ENCODE measurements at regions not wholly inside any gene's neighbourhood (a gene's known extent, or its start where the extent isn't known, plus 50 kb on each side); places are given as distances from the start of the nearest gene placed in this dataset.

DNA sequence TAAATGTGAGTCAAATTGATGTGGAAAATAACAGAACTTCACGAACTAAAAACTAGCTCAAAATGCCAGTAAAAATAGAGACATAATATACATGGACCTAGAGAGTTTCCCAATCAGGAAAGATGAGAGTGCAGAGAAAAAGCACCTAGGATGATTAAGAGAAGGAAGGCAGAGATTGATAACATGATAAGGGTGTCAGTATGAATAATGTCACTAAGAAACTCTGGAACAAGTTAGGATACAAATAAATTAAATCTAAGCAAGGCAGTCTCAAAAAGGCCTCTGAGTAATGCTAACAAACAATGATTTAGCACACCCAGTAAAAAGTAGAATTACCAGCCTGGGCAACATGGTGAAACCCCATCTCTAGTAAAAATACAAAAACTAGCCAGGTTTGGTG, 304.7 kb upstream of the DPPA4 start:
- Histone ChIP-seq H3K9me1 (ENCODE audit: control insufficient read depth, insufficient read depth, low read length) (no peaks in the 10 kb centered on the region), H3K79me2 (ENCODE audit: control insufficient read depth, insufficient read depth, low read length) (no peaks in the 10 kb centered on the region), H3K4me1 (replicated peaks in 1 of 2; ENCODE audit: control insufficient read depth in 2 of 2, insufficient read depth in 2 of 2, low read length in 2 of 2) (no peaks in the 10 kb centered on the region), H4K20me1 (replicated peaks; ENCODE audit: control insufficient read depth, insufficient read depth, low read length) (no peaks in the 10 kb centered on the region), H3K27me3 (ENCODE audit: control insufficient read depth in 2 of 2, insufficient read depth in 2 of 2, low read length in 2 of 2) (no peaks in the 10 kb centered on the region), H3K4me3 (no peak overlapping the region), H2AFZ (ENCODE audit: low read depth, low read length) (no peak overlapping the region), H3K9ac (ENCODE audit: insufficient read depth in 1 of 2, low read depth in 2 of 2, low read length in 2 of 2) (no peak overlapping the region), H3K9me3 (replicated peaks; ENCODE audit: control insufficient read depth, insufficient read depth, low read depth, low read length) (no peaks in the 10 kb centered on the region), H3K4me2 (ENCODE audit: insufficient read depth, low read length) (no peak overlapping the region), H3K36me3 (ENCODE audit: control insufficient read depth, insufficient read depth, low read length) (no peaks in the 10 kb centered on the region), H3K27ac (ENCODE audit: extremely low read depth, low read depth, low read length) (no peak overlapping the region)
- intact Hi-C loops (cut with micrococcal nuclease) (no loop called here), in situ Hi-C loops (cut with MboI) (no loop called here)
- TF ChIP-seq TARDBP (IDR thresholded peaks at IDR 0.05) (no peak), ZNF239 (CRISPR knock-in tag; IDR thresholded peaks at IDR 0.05) (no peak), TAF15 (IDR thresholded peaks at IDR 0.05; ENCODE audit: low read depth, low read length) (no peak), THRAP3 (IDR thresholded peaks at IDR 0.05; ENCODE audit: borderline replicate concordance) (no peak), DIDO1 (tag; IDR thresholded peaks at IDR 0.05; ENCODE audit: low read depth) (no peak), ZNF780A (CRISPR knock-in tag; IDR thresholded peaks at IDR 0.05) (no peak), ZBTB1 (CRISPR knock-in tag; IDR thresholded peaks at IDR 0.05; ENCODE audit: borderline replicate concordance, low read depth) (no peak), ETV6 (IDR thresholded peaks at IDR 0.05; ENCODE audit: borderline replicate concordance in 1 of 2, low read depth in 2 of 2, low read length in 1 of 2) (no peak), ETV6 (CRISPR knock-in tag; IDR thresholded peaks at IDR 0.05; ENCODE audit: borderline replicate concordance) (no peak)
- TF ChIP-seq, protein P1, sequence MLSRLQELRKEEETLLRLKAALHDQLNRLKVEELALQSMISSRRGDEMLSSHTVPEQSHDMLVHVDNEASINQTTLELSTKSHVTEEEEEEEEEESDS (CRISPR knock-in tag; IDR thresholded peaks at IDR 0.05), result no peak
- TF ChIP-seq, protein P2, sequence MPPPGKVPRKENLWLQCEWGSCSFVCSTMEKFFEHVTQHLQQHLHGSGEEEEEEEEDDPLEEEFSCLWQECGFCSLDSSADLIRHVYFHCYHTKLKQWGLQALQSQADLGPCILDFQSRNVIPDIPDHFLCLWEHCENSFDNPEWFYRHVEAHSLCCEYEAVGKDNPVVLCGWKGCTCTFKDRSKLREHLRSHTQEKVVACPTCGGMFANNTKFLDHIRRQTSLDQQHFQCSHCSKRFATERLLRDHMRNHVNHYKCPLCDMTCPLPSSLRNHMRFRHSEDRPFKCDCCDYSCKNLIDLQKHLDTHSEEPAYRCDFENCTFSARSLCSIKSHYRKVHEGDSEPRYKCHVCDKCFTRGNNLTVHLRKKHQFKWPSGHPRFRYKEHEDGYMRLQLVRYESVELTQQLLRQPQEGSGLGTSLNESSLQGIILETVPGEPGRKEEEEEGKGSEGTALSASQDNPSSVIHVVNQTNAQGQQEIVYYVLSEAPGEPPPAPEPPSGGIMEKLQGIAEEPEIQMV (tag; conservative IDR thresholded peaks at IDR 0.05; ENCODE audit: low read depth), result no peak
- TF ChIP-seq, protein P3, sequence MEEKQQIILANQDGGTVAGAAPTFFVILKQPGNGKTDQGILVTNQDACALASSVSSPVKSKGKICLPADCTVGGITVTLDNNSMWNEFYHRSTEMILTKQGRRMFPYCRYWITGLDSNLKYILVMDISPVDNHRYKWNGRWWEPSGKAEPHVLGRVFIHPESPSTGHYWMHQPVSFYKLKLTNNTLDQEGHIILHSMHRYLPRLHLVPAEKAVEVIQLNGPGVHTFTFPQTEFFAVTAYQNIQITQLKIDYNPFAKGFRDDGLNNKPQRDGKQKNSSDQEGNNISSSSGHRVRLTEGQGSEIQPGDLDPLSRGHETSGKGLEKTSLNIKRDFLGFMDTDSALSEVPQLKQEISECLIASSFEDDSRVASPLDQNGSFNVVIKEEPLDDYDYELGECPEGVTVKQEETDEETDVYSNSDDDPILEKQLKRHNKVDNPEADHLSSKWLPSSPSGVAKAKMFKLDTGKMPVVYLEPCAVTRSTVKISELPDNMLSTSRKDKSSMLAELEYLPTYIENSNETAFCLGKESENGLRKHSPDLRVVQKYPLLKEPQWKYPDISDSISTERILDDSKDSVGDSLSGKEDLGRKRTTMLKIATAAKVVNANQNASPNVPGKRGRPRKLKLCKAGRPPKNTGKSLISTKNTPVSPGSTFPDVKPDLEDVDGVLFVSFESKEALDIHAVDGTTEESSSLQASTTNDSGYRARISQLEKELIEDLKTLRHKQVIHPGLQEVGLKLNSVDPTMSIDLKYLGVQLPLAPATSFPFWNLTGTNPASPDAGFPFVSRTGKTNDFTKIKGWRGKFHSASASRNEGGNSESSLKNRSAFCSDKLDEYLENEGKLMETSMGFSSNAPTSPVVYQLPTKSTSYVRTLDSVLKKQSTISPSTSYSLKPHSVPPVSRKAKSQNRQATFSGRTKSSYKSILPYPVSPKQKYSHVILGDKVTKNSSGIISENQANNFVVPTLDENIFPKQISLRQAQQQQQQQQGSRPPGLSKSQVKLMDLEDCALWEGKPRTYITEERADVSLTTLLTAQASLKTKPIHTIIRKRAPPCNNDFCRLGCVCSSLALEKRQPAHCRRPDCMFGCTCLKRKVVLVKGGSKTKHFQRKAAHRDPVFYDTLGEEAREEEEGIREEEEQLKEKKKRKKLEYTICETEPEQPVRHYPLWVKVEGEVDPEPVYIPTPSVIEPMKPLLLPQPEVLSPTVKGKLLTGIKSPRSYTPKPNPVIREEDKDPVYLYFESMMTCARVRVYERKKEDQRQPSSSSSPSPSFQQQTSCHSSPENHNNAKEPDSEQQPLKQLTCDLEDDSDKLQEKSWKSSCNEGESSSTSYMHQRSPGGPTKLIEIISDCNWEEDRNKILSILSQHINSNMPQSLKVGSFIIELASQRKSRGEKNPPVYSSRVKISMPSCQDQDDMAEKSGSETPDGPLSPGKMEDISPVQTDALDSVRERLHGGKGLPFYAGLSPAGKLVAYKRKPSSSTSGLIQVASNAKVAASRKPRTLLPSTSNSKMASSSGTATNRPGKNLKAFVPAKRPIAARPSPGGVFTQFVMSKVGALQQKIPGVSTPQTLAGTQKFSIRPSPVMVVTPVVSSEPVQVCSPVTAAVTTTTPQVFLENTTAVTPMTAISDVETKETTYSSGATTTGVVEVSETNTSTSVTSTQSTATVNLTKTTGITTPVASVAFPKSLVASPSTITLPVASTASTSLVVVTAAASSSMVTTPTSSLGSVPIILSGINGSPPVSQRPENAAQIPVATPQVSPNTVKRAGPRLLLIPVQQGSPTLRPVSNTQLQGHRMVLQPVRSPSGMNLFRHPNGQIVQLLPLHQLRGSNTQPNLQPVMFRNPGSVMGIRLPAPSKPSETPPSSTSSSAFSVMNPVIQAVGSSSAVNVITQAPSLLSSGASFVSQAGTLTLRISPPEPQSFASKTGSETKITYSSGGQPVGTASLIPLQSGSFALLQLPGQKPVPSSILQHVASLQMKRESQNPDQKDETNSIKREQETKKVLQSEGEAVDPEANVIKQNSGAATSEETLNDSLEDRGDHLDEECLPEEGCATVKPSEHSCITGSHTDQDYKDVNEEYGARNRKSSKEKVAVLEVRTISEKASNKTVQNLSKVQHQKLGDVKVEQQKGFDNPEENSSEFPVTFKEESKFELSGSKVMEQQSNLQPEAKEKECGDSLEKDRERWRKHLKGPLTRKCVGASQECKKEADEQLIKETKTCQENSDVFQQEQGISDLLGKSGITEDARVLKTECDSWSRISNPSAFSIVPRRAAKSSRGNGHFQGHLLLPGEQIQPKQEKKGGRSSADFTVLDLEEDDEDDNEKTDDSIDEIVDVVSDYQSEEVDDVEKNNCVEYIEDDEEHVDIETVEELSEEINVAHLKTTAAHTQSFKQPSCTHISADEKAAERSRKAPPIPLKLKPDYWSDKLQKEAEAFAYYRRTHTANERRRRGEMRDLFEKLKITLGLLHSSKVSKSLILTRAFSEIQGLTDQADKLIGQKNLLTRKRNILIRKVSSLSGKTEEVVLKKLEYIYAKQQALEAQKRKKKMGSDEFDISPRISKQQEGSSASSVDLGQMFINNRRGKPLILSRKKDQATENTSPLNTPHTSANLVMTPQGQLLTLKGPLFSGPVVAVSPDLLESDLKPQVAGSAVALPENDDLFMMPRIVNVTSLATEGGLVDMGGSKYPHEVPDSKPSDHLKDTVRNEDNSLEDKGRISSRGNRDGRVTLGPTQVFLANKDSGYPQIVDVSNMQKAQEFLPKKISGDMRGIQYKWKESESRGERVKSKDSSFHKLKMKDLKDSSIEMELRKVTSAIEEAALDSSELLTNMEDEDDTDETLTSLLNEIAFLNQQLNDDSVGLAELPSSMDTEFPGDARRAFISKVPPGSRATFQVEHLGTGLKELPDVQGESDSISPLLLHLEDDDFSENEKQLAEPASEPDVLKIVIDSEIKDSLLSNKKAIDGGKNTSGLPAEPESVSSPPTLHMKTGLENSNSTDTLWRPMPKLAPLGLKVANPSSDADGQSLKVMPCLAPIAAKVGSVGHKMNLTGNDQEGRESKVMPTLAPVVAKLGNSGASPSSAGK (IDR thresholded peaks at IDR 0.05), result no peak
- ChIA-PET POLR2A (no interaction called here), CTCF (ENCODE audit: low intra/inter-chr PET ratio) (no interaction called here)
- DNase-seq (ENCODE audit: extremely low read depth in 1 of 4, low spot score in 3 of 4) (no peak), FAIRE-seq (no peak), ATAC-seq (no peak)
- BruUV-seq (replicated peaks), result no TSS peak
- 8% methylated on average over 1 of the region's 1 CpG for WGBS (ENCODE audit: insufficient coverage, low coverage, missing lambda C conversion rate)

All from K562 (cell line).